HG02571 (cell line): ENCODE measurements at regions not wholly inside any gene's neighbourhood (a gene's known extent, or its start where the extent isn't known, plus 50 kb on each side); places are given as distances from the start of the nearest gene placed in this dataset.
A peak's percentile ranks its signal among the peaks of the same experiment; 100 is the strongest.
"Not testable (repeated sequence)": the region's sequence is repeated elsewhere in the genome, so short reads cannot be mapped to it uniquely, and the experiment has no call there.

Experiments
- ATAC-seq: cut with Tn5 transposase; IDR thresholded peaks from one replicate; pipeline ENCODE4 v1.9.1; 2021; ENCODE audit warnings: mild to moderate bottlenecking, moderate library complexity; ENCODE audit not compliant: unreplicated experiment

GRCh38 chr6:6474170-6474920 lies 114.2 kb upstream of the LY86 start:
- ATAC-seq = no peak

- ATAC-seq = no peak
Observed at GRCh38 chr6:6479785-6480184, 108.7 kb upstream of the LY86 start.

- ATAC-seq = no peak
Observed at GRCh38 chr6:6482256-6482655, 106.3 kb upstream of the LY86 start.

GRCh38 chr6:6483168-6483567 lies 105.4 kb upstream of the LY86 start:
- ATAC-seq = no peak

GRCh38 chr6:6483733-6484132 lies 104.8 kb upstream of the LY86 start:
- no peak for ATAC-seq

GRCh38 chr6:6484681-6485080 lies 103.8 kb upstream of the LY86 start:
- no peak for ATAC-seq

- ATAC-seq = no peak
Observed at GRCh38 chr6:6486595-6486994, 101.9 kb upstream of the LY86 start.

GRCh38 chr6:6491761-6492160 lies 96.8 kb upstream of the LY86 start:
- ATAC-seq = no peak

GRCh38 chr6:6492675-6493074 lies 95.8 kb upstream of the LY86 start:
- ATAC-seq = no peak

- ATAC-seq = not testable (repeated sequence)
Observed at GRCh38 chr6:6494139-6494538, 94.4 kb upstream of the LY86 start.

GRCh38 chr6:6494677-6495076 lies 93.8 kb upstream of the LY86 start:
- no peak for ATAC-seq

GRCh38 chr6:6495851-6496250 lies 92.7 kb upstream of the LY86 start:
- no peak for ATAC-seq

- ATAC-seq = no peak
Observed at GRCh38 chr6:6497541-6497940, 91.0 kb upstream of the LY86 start.

- no peak for ATAC-seq
Observed at GRCh38 chr6:6497976-6498375, 90.5 kb upstream of the LY86 start.

GRCh38 chr6:6503191-6503590 lies 85.3 kb upstream of the LY86 start:
- ATAC-seq = no peak

GRCh38 chr6:6505111-6505510 lies 83.4 kb upstream of the LY86 start:
- no peak for ATAC-seq

GRCh38 chr6:6508643-6509042 lies 79.9 kb upstream of the LY86 start:
- ATAC-seq = no peak

- no peak for ATAC-seq
Observed at GRCh38 chr6:6509284-6509683, 79.2 kb upstream of the LY86 start.

- ATAC-seq = no peak
Observed at GRCh38 chr6:6512711-6513110, 75.8 kb upstream of the LY86 start.

- peak; percentile 54 for ATAC-seq
Observed at GRCh38 chr6:6515691-6516607, 72.6 kb upstream of the LY86 start.

GRCh38 chr6:6516666-6517458 lies 71.7 kb upstream of the LY86 start:
- ATAC-seq = no peak
